Body of pancreas (tissue), 4 donors: ENCODE measurements at regions not wholly inside any gene's neighbourhood (a gene's known extent, or its start where the extent isn't known, plus 50 kb on each side); places are given as distances from the start of the nearest gene placed in this dataset.

Source experiments
- CTCF ChIP-seq, 7 experiments: fragments of 450-650 bp in 4 of 7; fragments of 200-600 bp in 3 of 7; sonication (generic) in 3 of 7; IDR thresholded peaks; one replicate each; pipeline ENCODE4 v1.5.1; 2016 to 2019; ENCODE audit warnings: antibody characterized with exemption in 7 of 7
- POLR2A ChIP-seq, 3 donors: fragments of 450-650 bp; IDR thresholded peaks; one replicate each; pipeline ENCODE4 v1.6.1; 2016; ENCODE audit warnings: antibody characterized with exemption in 3 of 3, mild to moderate bottlenecking in 2 of 3

- TF ChIP-seq POLR2A (IDR thresholded peaks at IDR 0.05) (no peak), CTCF (IDR thresholded peaks at IDR 0.05) (no peak)
Observed at GRCh38 chr4:107314156-107314555, 278.0 kb upstream of the DKK2 start.
